GM23248 (cell line): ENCODE measurements at regions not wholly inside any gene's neighbourhood (a gene's known extent, or its start where the extent isn't known, plus 50 kb on each side); places are given as distances from the start of the nearest gene placed in this dataset.

Experiments used
- DNase-seq: peaks from one replicate; pipeline ENCODE4 v3.0.0-alpha.2; 2015
- H2AFZ ChIP-seq: fragments of 200-600 bp; sonication (generic); 2 replicates; pipeline ENCODE4 v1.6.1; 2016; ENCODE audit warnings: antibody characterized with exemption
- H3F3A ChIP-seq: fragments of 200-600 bp; sonication (generic); 2 replicates; pipeline ENCODE4 v1.6.1; 2016; ENCODE audit warnings: mild to moderate bottlenecking, antibody characterized with exemption, mixed run types; ENCODE audit not compliant: insufficient read depth
- H3K27ac ChIP-seq: fragments of 200-600 bp; sonication (generic); 2 replicates; pipeline ENCODE4 v1.5.1; 2016; ENCODE audit warnings: mild to moderate bottlenecking
- H3K27me3 ChIP-seq: fragments of 200-600 bp; sonication (generic); replicated peaks from 2 replicates; pipeline ENCODE4 v1.6.1; 2016; ENCODE audit warnings: mild to moderate bottlenecking; ENCODE audit not compliant: insufficient read depth
- H3K36me3 ChIP-seq: fragments of 200-600 bp; sonication (generic); 2 replicates; pipeline ENCODE4 v1.6.1; 2016; ENCODE audit warnings: low read depth, mild to moderate bottlenecking
- H3K4me1 ChIP-seq: fragments of 200-600 bp; sonication (generic); 2 replicates; pipeline ENCODE4 v1.6.1; 2016; ENCODE audit warnings: mild to moderate bottlenecking; ENCODE audit not compliant: insufficient read depth
- H3K4me2 ChIP-seq: fragments of 200-600 bp; sonication (generic); one replicate; pipeline ENCODE4 v1.6.1; 2016; ENCODE audit warnings: mild to moderate bottlenecking; ENCODE audit not compliant: unreplicated experiment
- H3K4me3 ChIP-seq: fragments of 200-600 bp; sonication (generic); 2 replicates; pipeline ENCODE4 v1.5.1; 2016; ENCODE audit warnings: mild to moderate bottlenecking
- H3K79me2 ChIP-seq: fragments of 200-600 bp; sonication (generic); 2 replicates; pipeline ENCODE4 v1.6.1; 2016; ENCODE audit warnings: mild to moderate bottlenecking; ENCODE audit not compliant: insufficient read depth
- H3K9ac ChIP-seq: fragments of 200-600 bp; sonication (generic); 2 replicates; pipeline ENCODE4 v1.6.1; 2016; ENCODE audit warnings: mild to moderate bottlenecking
- H3K9me2 ChIP-seq: fragments of 200-600 bp; sonication (generic); 2 replicates; pipeline ENCODE4 v1.6.1; 2016; ENCODE audit warnings: mixed run types, mild to moderate bottlenecking, moderate library complexity; ENCODE audit not compliant: insufficient read depth
- H3K9me3 ChIP-seq: fragments of 200-600 bp; sonication (generic); one replicate; pipeline ENCODE4 v1.6.1; 2017; ENCODE audit warnings: low read depth
- H4K20me1 ChIP-seq: fragments of 200-600 bp; sonication (generic); 2 replicates; pipeline ENCODE4 v1.6.0; 2016; ENCODE audit not compliant: insufficient read depth
- EZH2 ChIP-seq: fragments of 200-600 bp; sonication (generic); IDR thresholded peaks from 2 replicates; pipeline ENCODE4 v1.6.1; 2018; ENCODE audit warnings: antibody characterized with exemption, mild to moderate bottlenecking; ENCODE audit not compliant: insufficient read depth, poor library complexity, severe bottlenecking
- EZH2phosphoT487 ChIP-seq: fragments of 200-600 bp; sonication (generic); IDR thresholded peaks from 2 replicates; pipeline ENCODE4 v1.6.1; 2018; ENCODE audit warnings: antibody characterized with exemption, moderate library complexity, mild to moderate bottlenecking, low read depth; ENCODE audit not compliant: insufficient read depth
- WGBS, 2 experiments: methylation state at CpG; one replicate each; pipeline ENCODE4 v1.1.6; 2015 to 2017; ENCODE audit warnings: low lambda C conversion rate in 2 of 2, low coverage in 1 of 2; ENCODE audit errors: missing lambda C conversion rate in 2 of 2; 5-methylcytosine and 5-hydroxymethylcytosine counted together
- in situ Hi-C: fragments of 300-500 bp; cut with MboI; formaldehyde crosslinking; loops from 2 replicates; pipeline ENCODE4 v1.15.0; 2020

DNA sequence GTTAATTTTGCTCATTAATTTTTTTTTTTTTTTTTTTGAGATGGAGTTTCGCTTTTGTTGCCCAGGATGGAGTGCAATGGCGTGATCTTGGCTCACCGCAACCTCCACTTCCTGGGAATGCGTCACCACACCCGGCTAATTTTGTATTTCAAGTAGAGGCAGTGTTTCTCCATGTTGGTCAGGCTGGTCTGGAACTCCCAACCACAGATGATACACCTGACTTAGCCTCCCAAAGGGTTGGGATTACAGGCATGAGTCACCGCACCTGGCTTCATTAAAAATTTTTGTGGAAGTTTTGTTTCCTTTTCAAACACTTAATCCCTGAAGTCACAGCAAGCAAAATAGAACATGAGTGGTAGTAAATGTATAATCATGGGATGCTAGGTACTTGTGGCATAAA lies 857.2 kb upstream of the PHF14 start:
- Histone ChIP-seq H3K36me3 (no peaks in the 10 kb centered on the region), H2AFZ (no peak overlapping the region), H3K27me3 (no peaks in the 10 kb centered on the region), H3K9me3 (no peaks in the 10 kb centered on the region), H3K9ac (no peak overlapping the region), H3K4me1 (no peaks in the 10 kb centered on the region), H3K4me2 (no peak overlapping the region), H4K20me1 (no peaks in the 10 kb centered on the region), H3K4me3 (no peak overlapping the region), H3K27ac (no peak overlapping the region), H3F3A (no peaks in the 10 kb centered on the region), H3K9me2 (no peaks in the 10 kb centered on the region), H3K79me2 (no peaks in the 10 kb centered on the region)
- in situ Hi-C loops = no loop called here
- TF ChIP-seq EZH2 (no peak), EZH2phosphoT487 (no peak)
- WGBS, 2 experiments = 45 to 58% methylated on average over 6 of the region's 6 CpGs
- no peak for DNase-seq

- Histone ChIP-seq H3F3A (no peaks in the 10 kb centered on the region), H3K4me3 (no peak overlapping the region), H3K27ac (no peak overlapping the region), H2AFZ (no peak overlapping the region), H3K4me1 (no peaks in the 10 kb centered on the region), H3K9me2 (no peaks in the 10 kb centered on the region), H4K20me1 (no peaks in the 10 kb centered on the region), H3K4me2 (no peak overlapping the region), H3K9ac (no peak overlapping the region), H3K27me3 (no peaks in the 10 kb centered on the region), H3K9me3 (no peaks in the 10 kb centered on the region), H3K36me3 (no peaks in the 10 kb centered on the region), H3K79me2 (no peaks in the 10 kb centered on the region)
- in situ Hi-C loops = no loop called here
- TF ChIP-seq EZH2phosphoT487 = no peak
- TF ChIP-seq EZH2 = no peak
- 23 to 43% methylated on average over 1 of the region's 1 CpG for WGBS, 2 experiments
- DNase-seq = no peak
Measured at GRCh38 chr7:10117815-10118214, 855.9 kb upstream of the PHF14 start.

GRCh38 chr7:10120936-10121335 lies 852.7 kb upstream of the PHF14 start:
- H3K36me3 ChIP-seq = no peaks in the 10 kb centered on the region
- in situ Hi-C loops = no loop called here
- H3K27ac ChIP-seq = no peak overlapping the region
- no peak overlapping the region for H3K9ac ChIP-seq
- no peaks in the 10 kb centered on the region for H4K20me1 ChIP-seq
- no peaks in the 10 kb centered on the region for H3K27me3 ChIP-seq
- H3F3A ChIP-seq = no peaks in the 10 kb centered on the region
- H3K79me2 ChIP-seq = no peaks in the 10 kb centered on the region
- TF ChIP-seq EZH2phosphoT487 = no peak
- no peak for TF ChIP-seq EZH2
- 11 to 18% methylated on average over 2 of the region's 2 CpGs for WGBS, 2 experiments
- no peaks in the 10 kb centered on the region for H3K9me3 ChIP-seq
- no peak for DNase-seq
- no peak overlapping the region for H3K4me3 ChIP-seq
- no peaks in the 10 kb centered on the region for H3K9me2 ChIP-seq
- no peak overlapping the region for H2AFZ ChIP-seq
- no peak overlapping the region for H3K4me2 ChIP-seq
- no peaks in the 10 kb centered on the region for H3K4me1 ChIP-seq

DNA sequence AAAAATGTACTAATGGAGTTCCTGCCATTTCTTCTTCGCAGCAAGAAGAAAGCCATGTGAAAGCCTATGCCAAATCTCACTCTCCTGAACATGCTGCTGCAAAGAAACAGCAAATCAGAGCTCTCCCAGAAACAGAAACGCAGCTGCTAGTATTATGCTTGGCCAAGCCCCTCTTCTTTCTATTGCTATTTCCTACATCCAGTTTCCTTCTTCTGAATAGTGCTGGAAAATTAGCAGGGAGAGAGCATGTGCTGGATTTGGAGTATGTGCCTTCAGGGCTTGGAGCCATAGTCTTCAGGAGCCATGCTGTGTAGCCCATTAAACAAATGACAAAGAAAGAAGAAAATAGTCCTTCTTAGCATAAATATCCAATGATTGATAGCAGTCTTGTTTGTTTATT lies 852.0 kb upstream of the PHF14 start:
- H3K9ac ChIP-seq = no peak overlapping the region
- H3K27me3 ChIP-seq = no peaks in the 10 kb centered on the region
- H3K27ac ChIP-seq = no peak overlapping the region
- no peak overlapping the region for H3K4me2 ChIP-seq
- TF ChIP-seq EZH2phosphoT487 (no peak), EZH2 (no peak)
- DNase-seq = no peak
- WGBS, 2 experiments = 13 to 14% methylated on average over 2 of the region's 2 CpGs
- H4K20me1 ChIP-seq = no peaks in the 10 kb centered on the region
- no peaks in the 10 kb centered on the region for H3K9me2 ChIP-seq
- no peaks in the 10 kb centered on the region for H3K4me1 ChIP-seq
- in situ Hi-C loops = no loop called here
- no peaks in the 10 kb centered on the region for H3K79me2 ChIP-seq
- no peaks in the 10 kb centered on the region for H3K9me3 ChIP-seq
- H2AFZ ChIP-seq = no peak overlapping the region
- H3K36me3 ChIP-seq = no peaks in the 10 kb centered on the region
- H3F3A ChIP-seq = no peaks in the 10 kb centered on the region
- H3K4me3 ChIP-seq = no peak overlapping the region

- Histone ChIP-seq H3K4me2 (no peak overlapping the region), H3K4me3 (no peak overlapping the region), H3K9me2 (no peaks in the 10 kb centered on the region), H3K9ac (no peak overlapping the region), H3K9me3 (no peaks in the 10 kb centered on the region), H3K79me2 (no peaks in the 10 kb centered on the region), H3K27ac (no peak overlapping the region), H3K27me3 (no peaks in the 10 kb centered on the region), H3K36me3 (no peaks in the 10 kb centered on the region), H4K20me1 (no peaks in the 10 kb centered on the region), H3F3A (no peaks in the 10 kb centered on the region), H2AFZ (no peak overlapping the region), H3K4me1 (no peaks in the 10 kb centered on the region)
- DNase-seq = no peak
- in situ Hi-C loops = no loop called here
- WGBS, 2 experiments = 3% methylated on average over 4 of the region's 4 CpGs
- TF ChIP-seq EZH2 = no peak
- no peak for TF ChIP-seq EZH2phosphoT487
Measured at GRCh38 chr7:10122551-10123100, 851.0 kb upstream of the PHF14 start.
